Suppressor macrophage (primary cell): ENCODE measurements at regions not wholly inside any gene's neighbourhood (a gene's known extent, or its start where the extent isn't known, plus 50 kb on each side); places are given as distances from the start of the nearest gene placed in this dataset.

Experiments
- DNase-seq, 4 experiments: peaks; one replicate each; pipeline ENCODE4 v3.0.0-alpha.2; 2020 to 2022

DNA sequence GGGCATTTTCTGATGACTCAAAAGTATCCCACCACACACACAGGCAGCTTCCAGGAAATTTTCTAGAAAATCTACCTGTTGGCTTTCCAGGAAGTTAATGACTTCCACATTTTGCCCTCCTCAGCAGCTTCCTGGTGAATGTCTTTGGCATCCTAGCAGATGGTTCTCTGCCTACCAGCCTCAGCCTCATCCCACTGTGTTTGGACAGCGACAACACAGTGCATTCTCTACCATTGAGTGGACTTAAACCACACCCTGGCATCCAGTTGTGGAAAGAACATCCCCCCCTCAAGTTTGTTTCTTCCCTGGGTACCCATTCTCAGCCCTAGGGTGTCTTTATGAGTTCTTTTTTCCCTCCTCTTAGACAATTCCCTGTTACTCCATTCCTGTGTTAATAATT, 50.8 kb upstream of the GADL1 start:
- no peak for DNase-seq

GRCh38 chr3:30948426-30948825, 54.0 kb upstream of the GADL1 start:
- peak; percentile 32 to 59 (median 44) for DNase-seq

DNA sequence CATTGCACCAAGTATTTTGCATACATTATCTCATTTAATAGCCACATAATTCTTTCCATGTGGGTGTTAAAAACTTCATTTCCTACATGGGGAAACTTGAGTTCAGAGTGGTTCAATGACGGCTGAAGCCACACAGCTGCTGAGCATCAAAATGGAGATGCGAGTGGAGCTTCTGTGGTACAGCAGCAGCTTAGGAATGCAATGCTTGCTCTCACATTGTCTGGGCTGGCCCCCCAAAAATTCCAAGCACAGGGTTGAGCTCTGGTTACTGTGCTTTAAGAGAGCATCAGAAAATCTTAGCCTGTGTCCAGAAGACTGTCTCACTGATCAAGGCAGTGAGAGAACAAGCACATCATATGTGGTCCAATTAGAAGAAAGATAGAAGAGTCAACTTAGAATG, 57.4 kb upstream of the GADL1 start:
- DNase-seq = no peak

DNA sequence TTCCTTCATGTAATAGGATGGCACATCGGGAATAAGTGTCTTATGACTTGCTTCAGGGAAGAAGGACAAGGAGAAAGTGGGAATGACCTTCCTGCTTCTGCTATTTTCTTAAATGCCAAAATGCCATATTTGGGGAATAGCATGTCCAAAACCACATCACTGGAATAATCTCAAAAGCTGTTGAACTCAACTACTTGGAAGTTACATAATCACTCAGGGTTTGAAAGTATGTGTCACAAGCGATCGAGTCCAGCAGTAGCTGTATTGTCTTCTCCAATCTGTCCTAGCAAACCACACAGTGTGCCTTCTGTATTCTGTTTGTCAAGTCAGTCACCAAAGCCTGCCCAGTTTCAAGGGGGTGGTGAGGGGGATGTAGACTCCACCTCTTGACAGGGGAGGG, 58.3 kb upstream of the GADL1 start:
- DNase-seq = no peak

DNA sequence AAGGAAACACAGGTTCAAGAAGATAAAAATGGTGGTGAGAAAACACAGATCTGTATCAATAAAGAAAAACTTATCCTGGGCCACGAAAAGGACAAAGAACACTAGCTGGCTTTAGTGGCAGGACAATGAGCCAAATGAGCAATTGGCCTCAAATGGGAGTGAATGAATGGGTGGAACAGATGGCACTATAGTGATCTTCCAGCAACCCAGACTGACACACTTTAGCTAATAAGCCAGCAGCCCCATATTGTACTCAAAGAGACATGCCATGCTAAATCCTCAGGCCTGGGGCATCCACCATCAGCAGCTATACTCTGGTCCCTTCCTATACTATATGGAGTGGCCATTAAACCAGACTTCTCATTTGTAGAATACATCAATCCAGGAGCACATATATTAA, 60.0 kb upstream of the GADL1 start:
- no peak for DNase-seq

DNA sequence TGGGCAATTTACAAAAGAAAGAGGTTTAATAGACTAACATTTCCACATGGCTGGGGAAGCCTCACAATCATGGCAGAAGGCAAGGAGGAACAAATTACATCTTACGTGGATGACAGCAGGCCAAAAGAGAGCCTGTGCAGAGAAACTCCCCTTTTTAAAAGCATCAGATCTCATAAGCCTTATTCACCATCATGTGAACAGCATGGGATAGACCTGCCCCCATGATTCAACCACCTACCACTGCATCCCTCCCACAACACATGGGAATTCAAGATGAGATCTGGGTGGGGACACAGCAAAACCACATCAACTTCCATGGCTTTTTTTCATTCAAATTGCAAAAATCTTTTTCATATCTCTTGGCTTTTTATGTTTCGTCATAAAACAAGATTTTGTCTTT, 67.6 kb upstream of the GADL1 start:
- DNase-seq = peak in 3 of 4 experiments; percentile 14 to 27 (median 19)

DNA sequence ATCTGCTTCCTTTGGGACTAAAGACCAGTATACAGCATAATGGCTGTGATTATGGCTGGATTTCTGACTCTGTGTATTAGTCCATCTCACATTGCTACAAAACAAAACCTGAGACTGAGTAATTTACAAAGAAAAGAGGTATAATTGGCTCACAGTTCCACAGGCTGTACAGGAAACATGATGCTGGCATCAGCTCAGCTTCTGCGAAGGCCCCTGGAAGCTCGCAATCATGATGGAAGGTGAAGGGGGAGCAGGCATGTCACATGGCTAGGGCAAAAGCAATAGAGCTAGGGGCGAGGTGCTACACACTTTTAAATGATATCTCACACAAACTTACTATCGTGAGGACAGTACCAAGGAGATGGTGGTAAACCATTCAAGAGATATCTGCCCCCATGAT, 68.0 kb upstream of the GADL1 start:
- no peak for DNase-seq

DNA sequence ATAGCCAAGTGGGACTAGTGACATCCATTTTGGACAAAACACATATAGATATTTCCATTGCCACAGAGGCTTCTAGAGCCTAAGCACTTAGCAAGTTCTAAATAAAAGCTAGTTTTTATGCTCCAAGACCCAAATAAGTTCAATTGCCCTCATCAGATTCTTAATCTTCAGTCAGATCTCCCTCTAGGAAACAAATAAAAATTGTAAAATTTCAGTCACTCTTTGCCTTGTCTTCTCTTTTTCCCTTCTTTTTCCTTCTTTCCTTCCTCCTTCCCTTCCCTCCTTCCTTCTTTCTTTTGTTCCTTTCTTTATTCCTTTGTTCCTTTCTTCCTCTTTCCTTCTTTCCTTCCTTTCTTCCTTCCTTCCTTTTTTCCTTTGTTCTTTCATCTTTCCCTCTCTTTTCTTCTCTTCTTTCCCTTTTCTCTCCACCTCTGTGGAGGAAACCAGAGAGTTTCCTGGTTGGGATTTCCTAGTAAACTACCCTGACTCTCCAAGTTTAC, 68.8 kb upstream of the GADL1 start:
- no peak for DNase-seq

GRCh38 chr3:30964612-30965011, 70.2 kb upstream of the GADL1 start:
- DNase-seq = no peak

- DNase-seq = no peak
Measured at GRCh38 chr3:30966896-30967295, 72.4 kb upstream of the GADL1 start.

GRCh38 chr3:30970183-30970582, 75.7 kb upstream of the GADL1 start:
- peak in 2 of 4 experiments; percentile 11 to 12 for DNase-seq

DNA sequence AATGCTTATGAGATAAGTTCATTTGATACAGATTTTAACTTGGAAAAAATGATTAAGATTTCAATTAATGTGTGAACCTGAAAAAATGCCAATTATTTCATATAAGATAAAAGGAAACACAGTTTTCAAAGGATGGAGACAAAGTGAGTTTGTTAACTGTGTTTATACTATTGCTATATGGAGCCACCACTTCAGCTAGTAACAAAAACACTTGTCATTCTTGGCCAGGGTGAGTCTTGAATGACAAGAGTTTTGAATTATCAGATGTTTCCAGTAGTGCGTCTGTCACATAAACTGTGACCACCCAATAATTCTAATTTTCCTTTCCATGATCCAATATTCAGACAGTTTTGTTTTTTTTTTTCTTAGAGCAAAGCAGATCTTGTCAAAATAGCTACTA, 78.0 kb upstream of the GADL1 start:
- DNase-seq = no peak

- DNase-seq = no peak
Measured at GRCh38 chr3:30974071-30974470, 79.6 kb upstream of the GADL1 start.

DNA sequence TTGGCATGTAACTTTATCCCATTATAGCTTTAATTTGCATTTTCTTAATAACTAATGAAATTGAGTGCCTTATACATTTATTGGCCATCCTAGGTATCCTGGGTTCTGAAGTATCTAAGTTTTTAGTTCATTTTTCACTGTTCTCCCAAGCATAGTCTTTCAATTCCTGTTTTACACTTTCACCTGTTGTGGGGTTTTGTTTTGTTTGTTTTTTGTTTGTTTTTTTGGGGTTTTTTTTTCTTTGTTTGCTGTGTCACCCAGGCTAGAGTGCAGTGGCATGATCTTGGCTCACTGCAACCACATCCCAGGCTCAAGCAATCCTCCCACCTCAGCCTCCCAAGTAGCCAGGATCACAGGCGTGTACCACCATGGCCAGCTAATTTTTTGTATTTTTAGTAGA, 83.1 kb upstream of the GADL1 start:
- no peak for DNase-seq

DNA sequence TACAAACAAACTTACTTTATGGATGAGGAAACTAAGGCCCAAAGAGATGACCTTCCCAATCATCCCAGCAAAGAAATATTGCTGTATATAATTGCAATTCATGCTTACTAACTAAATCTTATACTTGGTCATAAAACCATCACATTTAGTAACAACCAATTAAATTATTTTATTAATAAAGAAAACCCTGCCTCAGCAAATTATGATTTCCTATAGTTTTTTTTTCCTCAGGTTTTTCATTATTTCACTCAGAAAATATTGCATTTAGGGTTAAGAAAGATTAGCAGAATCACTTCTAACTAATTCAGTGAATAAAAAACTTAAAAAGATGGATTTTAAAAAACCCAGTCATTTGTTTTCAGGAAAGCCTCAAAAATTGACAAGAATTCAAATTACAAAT, 86.5 kb upstream of the GADL1 start:
- no peak for DNase-seq

DNA sequence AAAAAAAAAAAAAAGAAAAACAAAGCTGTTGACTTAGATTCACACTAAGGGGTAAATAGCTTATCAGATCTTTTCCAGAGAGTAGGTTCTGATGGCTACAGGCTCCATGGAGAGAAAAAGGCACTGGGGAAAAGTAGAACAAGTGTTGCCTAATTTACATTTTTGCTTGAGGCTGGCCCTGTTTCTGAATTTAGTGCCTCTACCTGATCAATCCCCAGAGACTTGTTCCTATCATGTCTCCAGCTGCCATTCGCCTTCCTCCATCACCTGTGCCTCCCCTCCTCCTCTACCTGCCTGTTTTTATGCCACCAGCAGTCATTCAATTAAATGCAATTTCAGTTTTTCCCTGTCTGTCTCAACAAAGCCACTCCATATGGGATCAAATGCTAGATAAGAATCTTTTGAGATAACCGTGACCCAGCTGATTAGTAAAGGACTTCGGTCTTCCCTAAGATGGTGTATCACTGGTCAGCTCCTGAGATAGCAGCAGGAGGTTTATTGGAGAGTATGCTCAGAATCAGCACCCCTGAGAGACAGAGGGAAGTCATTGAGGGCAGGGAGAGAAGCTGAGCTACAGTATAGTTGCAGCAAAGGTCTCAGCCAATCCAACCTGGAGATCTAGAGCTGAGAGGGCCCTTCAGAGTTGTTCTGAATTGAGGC, 88.1 kb upstream of the GADL1 start:
- DNase-seq = no peak

DNA sequence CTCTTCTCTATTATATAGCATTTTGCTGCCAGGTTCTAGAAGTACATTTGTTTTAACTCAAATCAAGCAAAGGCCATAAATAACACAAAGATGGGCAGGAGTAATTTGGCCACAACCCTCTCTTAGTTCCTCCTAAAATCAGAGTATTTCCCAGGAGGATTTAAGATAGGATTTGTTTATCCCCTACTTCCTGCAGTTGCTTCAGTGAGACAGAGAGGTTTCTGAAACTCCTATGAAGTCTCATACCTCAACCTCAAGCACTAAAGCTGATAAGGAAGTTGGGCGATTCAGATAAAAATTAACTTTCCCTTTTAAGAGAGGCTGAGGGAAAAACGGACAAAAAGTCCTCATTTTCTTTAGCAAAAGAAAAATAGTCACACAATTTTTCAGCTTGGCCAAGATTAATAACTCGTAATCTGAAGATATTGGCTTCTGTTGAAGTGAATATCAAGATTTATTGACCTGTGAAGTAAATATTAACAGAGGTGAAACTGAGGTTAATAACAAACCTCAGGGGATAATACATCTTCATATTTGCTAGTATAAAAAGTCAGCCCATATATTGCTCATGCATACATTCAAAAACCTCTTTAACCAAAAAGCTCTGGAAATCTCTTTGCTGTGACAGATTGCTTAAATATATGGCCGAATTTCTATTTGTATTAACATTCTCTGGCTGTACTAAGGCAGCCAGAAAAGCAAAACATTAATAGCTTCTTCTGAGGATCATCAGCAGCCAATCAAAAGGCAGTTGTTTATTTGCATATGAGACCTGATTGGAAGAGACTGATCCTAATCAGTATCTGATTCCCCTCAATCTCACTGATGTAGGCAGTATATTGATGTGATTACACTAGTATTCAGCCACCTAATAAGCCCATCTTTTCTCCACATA, 90.6 kb upstream of the GADL1 start:
- DNase-seq = no peak

DNA sequence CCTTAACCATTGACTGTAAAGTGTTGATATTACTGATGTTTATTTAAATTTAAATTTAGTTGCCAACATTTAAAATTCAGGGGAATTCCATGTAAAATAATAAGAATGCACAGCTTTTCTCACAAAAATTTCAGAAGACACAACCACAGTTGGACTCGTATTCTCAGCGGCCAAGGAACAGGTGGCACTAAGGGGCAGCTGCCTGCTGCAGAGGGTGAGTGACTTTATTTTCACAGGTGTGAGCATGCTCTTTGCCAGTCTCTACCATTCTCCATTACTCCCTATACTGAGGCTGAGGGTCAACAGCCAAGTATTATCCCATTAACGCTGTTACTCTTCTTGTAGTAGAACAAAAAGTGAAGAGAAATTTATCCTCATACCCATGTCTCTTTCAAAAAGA, 92.1 kb upstream of the GADL1 start:
- DNase-seq = no peak

DNA sequence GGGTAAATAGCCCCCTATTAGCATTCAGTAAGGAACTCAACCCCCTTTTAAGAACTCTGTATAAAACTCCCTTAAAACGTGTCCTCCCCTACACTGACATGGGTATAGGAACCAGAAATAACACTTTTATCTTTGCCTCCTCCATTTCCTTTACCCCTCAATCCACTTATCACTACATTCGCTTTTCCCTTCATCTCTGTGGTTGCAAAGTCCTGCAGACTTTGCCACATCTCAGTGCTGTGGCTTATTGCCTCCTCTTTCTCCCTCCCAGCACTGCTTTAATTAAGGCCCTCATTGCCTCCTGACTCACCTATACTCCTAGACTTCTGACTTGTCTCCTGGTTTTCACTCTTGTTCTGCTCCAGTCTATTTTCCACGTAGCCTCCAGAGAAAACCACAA, 94.3 kb upstream of the GADL1 start:
- DNase-seq = no peak

- DNase-seq = no peak
Measured at GRCh38 chr3:30989276-30990030, 95.0 kb upstream of the GADL1 start.

DNA sequence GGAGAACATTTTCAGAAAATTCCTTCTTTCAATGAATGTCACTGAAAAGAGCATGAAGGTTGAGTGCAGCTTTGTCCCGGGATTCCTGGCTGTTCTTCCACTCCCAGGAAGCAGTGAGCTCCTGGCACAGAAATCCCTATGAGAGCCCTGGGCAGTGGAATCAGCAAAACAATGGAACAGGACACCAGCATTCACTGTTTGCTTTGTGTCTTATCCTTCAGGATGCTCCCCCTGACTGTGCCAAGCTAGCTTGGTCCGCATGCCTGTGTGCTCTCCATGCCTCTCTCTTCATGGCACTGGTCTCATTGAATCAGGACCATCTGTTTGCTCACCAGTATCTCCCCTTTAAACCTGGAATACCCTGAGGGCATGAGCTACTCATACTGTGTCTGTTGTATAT, 102.0 kb upstream of the GADL1 start:
- no peak for DNase-seq

- peak in 2 of 4 experiments; percentile 16 to 36 for DNase-seq
Measured at GRCh38 chr3:31002730-31003129, 108.3 kb upstream of the GADL1 start.

- DNase-seq = peak in 3 of 4 experiments; percentile 4 to 67 (median 35)
Measured at GRCh38 chr3:31004025-31004678, 109.7 kb upstream of the GADL1 start.
